ENCODE measurements at regions not wholly inside any gene's neighbourhood (a gene's known extent, or its start where the extent isn't known, plus 50 kb on each side); places are given as distances from the start of the nearest gene placed in this dataset.

GRCh38 chr3:30511524-30512251 lies 94.7 kb upstream of the TGFBR2 start:
- no peak for TF ChIP-seq CTCF (IDR thresholded peaks at IDR 0.05)
- no peak for TF ChIP-seq POLR2A (IDR thresholded peaks at IDR 0.05)

Measured in Peyer's patch (tissue), 4 donors.